Vagina (tissue), 2 donors: ENCODE measurements at regions not wholly inside any gene's neighbourhood (a gene's known extent, or its start where the extent isn't known, plus 50 kb on each side); places are given as distances from the start of the nearest gene placed in this dataset.

Source experiments
- DNase-seq, 2 donors: peaks; one replicate each; pipeline ENCODE4 v3.0.0-alpha.2; 2017; ENCODE audit errors: extremely low spot score in 2 of 2
- H3K27ac ChIP-seq: fragments of 200-600 bp; sonication (generic); one replicate; pipeline ENCODE4 v1.5.1; 2019
- H3K27me3 ChIP-seq: fragments of 200-600 bp; sonication (generic); one replicate; pipeline ENCODE4 v1.5.1; 2019
- H3K36me3 ChIP-seq, 2 donors: fragments of 200-600 bp; sonication (generic); one replicate each; pipeline ENCODE4 v1.5.1; 2017 to 2019
- H3K4me1 ChIP-seq: fragments of 200-600 bp; sonication (generic); one replicate; pipeline ENCODE4 v1.5.1; 2019
- H3K4me3 ChIP-seq, 2 donors: fragments of 200-600 bp; sonication (generic); 1 replicate in 1 of 2; 2 replicates in 1 of 2; pipeline ENCODE4 v1.5.1; 2016 to 2019
- H3K9me3 ChIP-seq: fragments of 200-600 bp; sonication (generic); one replicate; pipeline ENCODE4 v1.5.1; 2019
- POLR2A ChIP-seq, 2 donors: fragments of 450-650 bp; IDR thresholded peaks; one replicate each; pipeline ENCODE4 v1.6.1; 2017; ENCODE audit warnings: antibody characterized with exemption in 2 of 2, mild to moderate bottlenecking in 2 of 2, moderate library complexity in 2 of 2
- POLR2AphosphoS5 ChIP-seq, 2 donors: sonication (generic); formaldehyde crosslinking; IDR thresholded peaks; one replicate each; pipeline ENCODE4 v1.9.0; 2017; ENCODE audit warnings: antibody characterized with exemption in 2 of 2, mild to moderate bottlenecking in 2 of 2, low read depth in 1 of 2; ENCODE audit not compliant: insufficient read depth in 1 of 2
- intact Hi-C: fragments of 100-400 bp; cut with DNase I; formaldehyde crosslinking; loops from one replicate; pipeline ENCODE4 v1.15.1; 2023
- TF ChIP-seq, protein P1 (sequence below), 3 experiments: fragments of 450-650 bp in 2 of 3; fragments of 200-600 bp in 1 of 3; sonication (generic) in 1 of 3; IDR thresholded peaks; one replicate each; pipeline ENCODE4 v1.5.1; 2017 to 2019; ENCODE audit warnings: antibody characterized with exemption in 3 of 3, mild to moderate bottlenecking in 2 of 3, moderate library complexity in 2 of 3

DNA sequence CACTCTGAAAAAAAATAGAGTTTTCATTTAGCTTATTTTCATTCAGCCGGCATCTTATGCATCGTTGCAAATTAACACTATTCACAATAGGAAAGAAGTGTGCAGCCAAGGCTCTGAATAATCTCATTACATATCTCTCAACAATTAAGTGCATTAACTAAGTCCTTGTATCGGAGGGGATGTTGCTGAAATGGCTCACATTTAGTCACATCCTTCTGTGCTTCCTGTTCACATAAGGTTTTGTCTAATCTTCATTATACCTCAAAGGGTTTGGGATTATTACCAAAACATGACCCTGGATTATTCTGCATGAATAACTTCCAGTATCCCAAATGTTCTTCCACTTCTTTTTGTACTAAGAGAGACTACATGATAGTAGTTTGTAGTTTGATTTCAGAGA is 278.0 kb upstream of the GRIA1 start:
- Histone ChIP-seq H3K27me3 (no peaks in the 10 kb centered on the region), H3K9me3 (no peaks in the 10 kb centered on the region), H3K36me3 (no peaks in the 10 kb centered on the region), H3K4me1 (no peaks in the 10 kb centered on the region), H3K27ac (no peak overlapping the region), H3K4me3 (no peak overlapping the region)
- TF ChIP-seq, protein P1, sequence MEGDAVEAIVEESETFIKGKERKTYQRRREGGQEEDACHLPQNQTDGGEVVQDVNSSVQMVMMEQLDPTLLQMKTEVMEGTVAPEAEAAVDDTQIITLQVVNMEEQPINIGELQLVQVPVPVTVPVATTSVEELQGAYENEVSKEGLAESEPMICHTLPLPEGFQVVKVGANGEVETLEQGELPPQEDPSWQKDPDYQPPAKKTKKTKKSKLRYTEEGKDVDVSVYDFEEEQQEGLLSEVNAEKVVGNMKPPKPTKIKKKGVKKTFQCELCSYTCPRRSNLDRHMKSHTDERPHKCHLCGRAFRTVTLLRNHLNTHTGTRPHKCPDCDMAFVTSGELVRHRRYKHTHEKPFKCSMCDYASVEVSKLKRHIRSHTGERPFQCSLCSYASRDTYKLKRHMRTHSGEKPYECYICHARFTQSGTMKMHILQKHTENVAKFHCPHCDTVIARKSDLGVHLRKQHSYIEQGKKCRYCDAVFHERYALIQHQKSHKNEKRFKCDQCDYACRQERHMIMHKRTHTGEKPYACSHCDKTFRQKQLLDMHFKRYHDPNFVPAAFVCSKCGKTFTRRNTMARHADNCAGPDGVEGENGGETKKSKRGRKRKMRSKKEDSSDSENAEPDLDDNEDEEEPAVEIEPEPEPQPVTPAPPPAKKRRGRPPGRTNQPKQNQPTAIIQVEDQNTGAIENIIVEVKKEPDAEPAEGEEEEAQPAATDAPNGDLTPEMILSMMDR (IDR thresholded peaks at IDR 0.05), result no peak
- TF ChIP-seq POLR2A (IDR thresholded peaks at IDR 0.05), result no peak
- no peak for TF ChIP-seq POLR2AphosphoS5 (IDR thresholded peaks at IDR 0.05; ENCODE audit: insufficient read depth in 1 of 2, low read depth in 1 of 2)
- DNase-seq, result no peak
- intact Hi-C loops, result no loop called here

DNA sequence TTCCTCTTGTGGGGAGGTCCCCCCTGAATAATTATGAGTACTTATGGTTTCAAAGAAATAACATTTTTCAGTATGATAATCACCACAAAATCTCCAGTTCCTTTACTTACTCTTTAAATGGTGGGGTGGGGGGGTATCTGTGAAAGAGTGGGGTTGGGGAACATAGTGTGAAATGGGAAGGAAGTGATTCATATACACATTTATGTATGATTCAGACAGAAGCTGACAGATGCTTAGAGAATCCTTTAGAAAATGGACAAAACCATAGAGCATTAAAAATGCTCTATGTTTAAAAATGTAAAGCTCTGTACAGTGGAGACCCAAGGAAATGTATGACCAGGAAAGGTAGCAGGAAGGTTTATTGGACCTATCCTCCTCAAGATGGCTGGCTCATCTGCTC is 267.5 kb upstream of the GRIA1 start:
- H3K27me3 ChIP-seq, result no peaks in the 10 kb centered on the region
- no peak overlapping the region for H3K4me3 ChIP-seq
- no peaks in the 10 kb centered on the region for H3K4me1 ChIP-seq
- DNase-seq, result no peak
- intact Hi-C loops, result no loop called here
- TF ChIP-seq POLR2A (IDR thresholded peaks at IDR 0.05) (no peak), POLR2AphosphoS5 (IDR thresholded peaks at IDR 0.05; ENCODE audit: insufficient read depth in 1 of 2, low read depth in 1 of 2) (no peak)
- TF ChIP-seq, protein P1 (IDR thresholded peaks at IDR 0.05), result no peak
- no peaks in the 10 kb centered on the region for H3K9me3 ChIP-seq
- no peaks in the 10 kb centered on the region for H3K36me3 ChIP-seq
- no peak overlapping the region for H3K27ac ChIP-seq

DNA sequence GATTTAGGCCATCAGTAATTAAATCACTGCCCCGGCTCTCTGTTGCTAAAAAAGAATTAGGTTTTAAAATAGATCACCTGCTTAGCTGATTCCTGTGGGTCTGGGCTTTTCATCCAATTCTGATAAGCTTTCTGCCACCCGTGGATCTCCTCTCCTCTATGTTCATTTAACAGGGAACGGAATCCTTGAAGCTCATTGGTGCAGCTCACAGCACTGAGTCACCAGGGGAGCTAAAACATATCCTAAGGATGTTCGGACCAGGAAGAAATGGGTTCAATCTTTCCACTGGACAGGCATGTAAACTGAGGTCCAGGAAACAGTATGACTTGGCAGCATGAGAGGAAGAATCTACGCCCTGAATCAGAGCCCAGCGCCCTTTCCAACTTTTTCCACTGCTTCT is 267.1 kb upstream of the GRIA1 start:
- Histone ChIP-seq H3K4me3 (no peak overlapping the region), H3K27me3 (no peaks in the 10 kb centered on the region), H3K36me3 (no peaks in the 10 kb centered on the region), H3K4me1 (no peaks in the 10 kb centered on the region), H3K9me3 (no peaks in the 10 kb centered on the region), H3K27ac (no peak overlapping the region)
- TF ChIP-seq, protein P1 (IDR thresholded peaks at IDR 0.05), result no peak
- TF ChIP-seq POLR2AphosphoS5 (IDR thresholded peaks at IDR 0.05; ENCODE audit: insufficient read depth in 1 of 2, low read depth in 1 of 2) (no peak), POLR2A (IDR thresholded peaks at IDR 0.05) (no peak)
- DNase-seq, result no peak
- intact Hi-C loops, result no loop called here

DNA sequence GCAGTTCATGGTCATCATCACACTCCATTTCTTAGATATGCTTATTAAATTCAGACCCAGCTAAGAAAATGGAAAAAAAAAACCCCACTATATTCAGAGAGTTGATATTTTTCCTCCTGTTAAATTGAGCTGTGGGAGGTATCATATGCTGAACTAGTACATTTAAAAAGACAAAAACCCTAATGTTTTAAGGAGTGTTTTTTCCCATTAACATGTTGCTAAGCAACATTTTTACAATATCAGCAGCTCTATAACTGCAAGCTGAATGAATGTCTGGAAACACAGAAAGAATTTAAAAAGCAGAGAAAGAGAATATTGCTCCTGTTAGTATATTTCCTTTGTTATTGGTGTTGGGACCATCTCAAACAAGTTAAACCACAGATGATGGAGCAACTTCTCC is 265.8 kb upstream of the GRIA1 start:
- TF ChIP-seq POLR2AphosphoS5 (IDR thresholded peaks at IDR 0.05; ENCODE audit: insufficient read depth in 1 of 2, low read depth in 1 of 2) (no peak), POLR2A (IDR thresholded peaks at IDR 0.05) (no peak)
- TF ChIP-seq, protein P1 (IDR thresholded peaks at IDR 0.05), result no peak

DNA sequence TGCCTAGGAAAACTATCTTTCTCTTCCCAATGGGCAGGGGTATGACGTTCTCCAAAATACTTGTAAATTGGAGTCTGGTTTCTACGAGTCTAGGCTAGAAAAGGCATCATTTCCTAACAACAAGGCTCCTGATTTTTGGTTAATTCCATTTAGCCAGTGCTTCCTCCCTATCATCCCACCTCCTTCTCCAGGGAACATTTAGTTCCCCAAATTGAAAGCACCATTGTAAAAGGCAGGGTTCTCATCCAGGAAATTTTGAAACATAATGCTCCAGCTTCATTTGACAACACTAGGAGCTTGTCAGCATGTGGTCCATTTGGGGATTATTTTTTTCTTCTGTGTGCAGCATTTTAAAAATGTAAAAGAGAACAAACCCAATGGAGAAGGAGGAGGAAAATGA is 256.5 kb upstream of the GRIA1 start:
- no peak overlapping the region for H3K4me3 ChIP-seq
- H3K4me1 ChIP-seq, result no peaks in the 10 kb centered on the region
- no peaks in the 10 kb centered on the region for H3K9me3 ChIP-seq
- no peaks in the 10 kb centered on the region for H3K27me3 ChIP-seq
- no peak for DNase-seq
- TF ChIP-seq POLR2AphosphoS5 (IDR thresholded peaks at IDR 0.05; ENCODE audit: insufficient read depth in 1 of 2, low read depth in 1 of 2), result no peak
- TF ChIP-seq, protein P1 (IDR thresholded peaks at IDR 0.05), result no peak
- TF ChIP-seq POLR2A (IDR thresholded peaks at IDR 0.05), result no peak
- H3K36me3 ChIP-seq, result no peaks in the 10 kb centered on the region
- H3K27ac ChIP-seq, result no peak overlapping the region
- intact Hi-C loops, result no loop called here

More for the DNA sequence above, 265.8 kb upstream of the GRIA1 start:
- no peaks in the 10 kb centered on the region for H3K9me3 ChIP-seq
- no peak for DNase-seq
- no peaks in the 10 kb centered on the region for H3K4me1 ChIP-seq
- no peak overlapping the region for H3K4me3 ChIP-seq
- intact Hi-C loops, result no loop called here
- H3K27me3 ChIP-seq, result no peaks in the 10 kb centered on the region
- H3K36me3 ChIP-seq, result no peaks in the 10 kb centered on the region
- no peak overlapping the region for H3K27ac ChIP-seq
